ENCODE measurements at regions not wholly inside any gene's neighbourhood (a gene's known extent, or its start where the extent isn't known, plus 50 kb on each side); places are given as distances from the start of the nearest gene placed in this dataset.

- no peak for DNase-seq (ENCODE audit: low read depth)
- TF ChIP-seq CTCF (conservative IDR thresholded peaks at IDR 0.05; ENCODE audit: low read depth, low read length) = no peak
- H3K4me3 ChIP-seq (ENCODE audit: low read length) = no peak overlapping the region
Observed at GRCh38 chr1:217953330-217953729, 322.2 kb downstream of the SPATA17 start.

- H3K4me3 ChIP-seq (ENCODE audit: low read length) = no peak overlapping the region
- peak; percentile 25 for DNase-seq (ENCODE audit: low read depth)
- no peak for TF ChIP-seq CTCF (conservative IDR thresholded peaks at IDR 0.05; ENCODE audit: low read depth, low read length)
Observed at GRCh38 chr1:217953922-217954321, 322.8 kb downstream of the SPATA17 start.

- H3K4me3 ChIP-seq (ENCODE audit: low read length) = no peak overlapping the region
- no peak for TF ChIP-seq CTCF (conservative IDR thresholded peaks at IDR 0.05; ENCODE audit: low read depth, low read length)
- DNase-seq (ENCODE audit: low read depth) = no peak
Observed at GRCh38 chr1:217955723-217956122, 324.6 kb downstream of the SPATA17 start.

- DNase-seq (ENCODE audit: low read depth) = no peak
- no peak for TF ChIP-seq CTCF (conservative IDR thresholded peaks at IDR 0.05; ENCODE audit: low read depth, low read length)
- H3K4me3 ChIP-seq (ENCODE audit: low read length) = no peak overlapping the region
Observed at GRCh38 chr1:217965156-217965786, 319.8 kb upstream of the RRP15 start.

GRCh38 chr1:217968085-217968484 is 317.0 kb upstream of the RRP15 start:
- H3K4me3 ChIP-seq (ENCODE audit: low read length) = no peak overlapping the region
- no peak for DNase-seq (ENCODE audit: low read depth)
- no peak for TF ChIP-seq CTCF (conservative IDR thresholded peaks at IDR 0.05; ENCODE audit: low read depth, low read length)

GRCh38 chr1:217969428-217969827 is 315.7 kb upstream of the RRP15 start:
- no peak for TF ChIP-seq CTCF (conservative IDR thresholded peaks at IDR 0.05; ENCODE audit: low read depth, low read length)
- no peak for DNase-seq (ENCODE audit: low read depth)
- H3K4me3 ChIP-seq (ENCODE audit: low read length) = no peak overlapping the region

GRCh38 chr1:217977943-217978342 is 307.1 kb upstream of the RRP15 start:
- no peak overlapping the region for H3K4me3 ChIP-seq (ENCODE audit: low read length)
- no peak for TF ChIP-seq CTCF (conservative IDR thresholded peaks at IDR 0.05; ENCODE audit: low read depth, low read length)
- DNase-seq (ENCODE audit: low read depth) = peak; percentile 19
